ENCODE measurements at regions not wholly inside any gene's neighbourhood (a gene's known extent, or its start where the extent isn't known, plus 50 kb on each side); places are given as distances from the start of the nearest gene placed in this dataset.

- DNase-seq (ENCODE audit: low read depth in 4 of 6, low spot score in 6 of 6) = peak; percentile 15 to 83 (median 52)
- no peak overlapping the region for H3K4me3 ChIP-seq (ENCODE audit: low read depth, low read length)
- H3K36me3 ChIP-seq (ENCODE audit: control insufficient read depth, insufficient read depth, low read length) = no peaks in the 10 kb centered on the region
- no peak overlapping the region for H3K27ac ChIP-seq (ENCODE audit: low read depth, low read length)
- no peaks in the 10 kb centered on the region for H3K27me3 ChIP-seq (ENCODE audit: control insufficient read depth, insufficient read depth, low read length)
- H3K9me3 ChIP-seq (ENCODE audit: control insufficient read depth, insufficient read depth, low read length) = no peaks in the 10 kb centered on the region
- 58% methylated on average over 1 of the region's 2 CpGs for WGBS (ENCODE audit: insufficient coverage)
- peaks cover 12% of the 10 kb centered on the region for H3K4me1 ChIP-seq (ENCODE audit: control insufficient read depth, insufficient read depth, low read length)
Observed at GRCh38 chr9:108727580-108728111, 128.1 kb downstream of the ACTL7B start.

DNA sequence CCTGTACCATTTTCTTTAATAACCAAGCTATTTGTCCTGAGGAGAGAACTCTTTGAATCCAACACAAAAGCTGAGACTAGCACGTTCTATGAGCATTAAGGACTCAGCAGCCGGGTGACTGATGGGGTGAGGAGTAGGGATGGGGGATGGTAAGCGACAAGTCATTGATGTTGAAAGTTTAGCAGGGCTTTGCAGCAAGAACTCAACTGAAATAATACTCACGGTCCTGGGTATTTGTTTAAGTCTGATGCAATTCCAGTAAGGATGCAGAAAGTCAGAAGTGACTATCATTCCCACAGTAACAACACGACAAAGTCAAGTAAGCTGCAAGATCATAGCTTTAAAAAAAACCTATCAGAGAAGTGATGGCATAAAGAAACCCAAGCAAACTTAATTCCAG lies 131.1 kb downstream of the ACTL7B start:
- WGBS (ENCODE audit: insufficient coverage) = 100% methylated on average over 2 of the region's 5 CpGs
- no peaks in the 10 kb centered on the region for H3K27me3 ChIP-seq (ENCODE audit: control insufficient read depth, insufficient read depth, low read length)
- no peak overlapping the region for H3K4me3 ChIP-seq (ENCODE audit: low read depth, low read length)
- no peak overlapping the region for H3K27ac ChIP-seq (ENCODE audit: low read depth, low read length)
- H3K4me1 ChIP-seq (ENCODE audit: control insufficient read depth, insufficient read depth, low read length) = peaks cover 17% of the 10 kb centered on the region
- no peaks in the 10 kb centered on the region for H3K36me3 ChIP-seq (ENCODE audit: control insufficient read depth, insufficient read depth, low read length)
- DNase-seq (ENCODE audit: low read depth in 4 of 6, low spot score in 6 of 6) = no peak
- H3K9me3 ChIP-seq (ENCODE audit: control insufficient read depth, insufficient read depth, low read length) = no peaks in the 10 kb centered on the region

DNA sequence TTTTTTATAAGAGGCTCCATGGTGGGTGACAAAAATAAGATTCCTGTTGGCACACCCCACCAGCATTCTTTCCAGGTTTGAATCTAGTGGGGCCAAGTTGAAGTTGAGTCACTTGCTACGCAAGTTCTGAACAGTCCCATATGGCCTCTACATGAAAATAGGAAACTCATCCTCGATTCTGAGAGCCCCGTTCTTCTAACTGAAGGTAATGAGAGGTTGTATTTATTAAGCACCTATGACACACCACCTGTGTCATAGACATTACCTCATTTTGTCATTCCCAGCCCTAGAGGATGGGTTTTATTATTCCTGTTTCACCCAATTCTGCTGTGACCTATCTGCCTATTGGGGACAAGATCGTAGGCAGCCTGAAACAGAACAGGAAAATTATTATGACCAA lies 131.7 kb downstream of the ACTL7B start:
- H3K27ac ChIP-seq (ENCODE audit: low read depth, low read length) = no peak overlapping the region
- 100% methylated on average over 1 of the region's 4 CpGs for WGBS (ENCODE audit: insufficient coverage)
- no peaks in the 10 kb centered on the region for H3K9me3 ChIP-seq (ENCODE audit: control insufficient read depth, insufficient read depth, low read length)
- no peak overlapping the region for H3K4me3 ChIP-seq (ENCODE audit: low read depth, low read length)
- no peak for DNase-seq (ENCODE audit: low read depth in 4 of 6, low spot score in 6 of 6)
- H3K4me1 ChIP-seq (ENCODE audit: control insufficient read depth, insufficient read depth, low read length) = peaks cover 17% of the 10 kb centered on the region
- H3K27me3 ChIP-seq (ENCODE audit: control insufficient read depth, insufficient read depth, low read length) = no peaks in the 10 kb centered on the region
- H3K36me3 ChIP-seq (ENCODE audit: control insufficient read depth, insufficient read depth, low read length) = no peaks in the 10 kb centered on the region

DNA sequence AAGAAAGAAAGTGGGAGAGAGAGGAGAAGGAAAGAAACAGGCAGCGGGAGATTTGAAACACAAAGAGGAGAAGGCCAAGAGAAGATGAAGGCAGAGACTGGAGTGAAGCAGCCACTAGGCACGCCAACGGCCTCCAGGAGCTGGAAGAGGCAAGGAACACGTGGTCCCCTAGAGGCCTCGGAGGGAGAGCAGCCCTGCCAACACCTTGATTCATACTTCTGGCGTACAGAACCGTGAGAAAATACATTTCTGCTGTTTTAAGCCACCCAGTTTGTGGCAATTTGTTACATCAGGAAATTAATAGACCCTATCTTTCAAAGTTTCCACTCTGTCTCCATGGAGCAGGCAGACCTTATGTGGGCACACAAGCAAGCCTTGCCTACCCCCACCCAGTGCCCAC lies 133.4 kb downstream of the ACTL7B start:
- Histone ChIP-seq H3K4me3 (ENCODE audit: low read depth, low read length) (no peak overlapping the region), H3K27ac (ENCODE audit: low read depth, low read length) (no peak overlapping the region), H3K9me3 (ENCODE audit: control insufficient read depth, insufficient read depth, low read length) (no peaks in the 10 kb centered on the region), H3K27me3 (ENCODE audit: control insufficient read depth, insufficient read depth, low read length) (no peaks in the 10 kb centered on the region), H3K36me3 (ENCODE audit: control insufficient read depth, insufficient read depth, low read length) (no peaks in the 10 kb centered on the region), H3K4me1 (ENCODE audit: control insufficient read depth, insufficient read depth, low read length) (peaks cover 9% of the 10 kb centered on the region)
- no peak for DNase-seq (ENCODE audit: low read depth in 4 of 6, low spot score in 6 of 6)
- 93% methylated on average over 7 of the region's 7 CpGs for WGBS (ENCODE audit: insufficient coverage)

GRCh38 chr9:108720191-108720642 lies 135.6 kb downstream of the ACTL7B start:
- H3K27me3 ChIP-seq (ENCODE audit: control insufficient read depth, insufficient read depth, low read length) = no peaks in the 10 kb centered on the region
- peaks cover 5% of the 10 kb centered on the region for H3K4me1 ChIP-seq (ENCODE audit: control insufficient read depth, insufficient read depth, low read length)
- H3K4me3 ChIP-seq (ENCODE audit: low read depth, low read length) = no peak overlapping the region
- WGBS (ENCODE audit: insufficient coverage) = 71% methylated on average over 1 of the region's 2 CpGs
- no peaks in the 10 kb centered on the region for H3K36me3 ChIP-seq (ENCODE audit: control insufficient read depth, insufficient read depth, low read length)
- H3K9me3 ChIP-seq (ENCODE audit: control insufficient read depth, insufficient read depth, low read length) = no peaks in the 10 kb centered on the region
- no peak for DNase-seq (ENCODE audit: low read depth in 4 of 6, low spot score in 6 of 6)
- no peak overlapping the region for H3K27ac ChIP-seq (ENCODE audit: low read depth, low read length)

- DNase-seq (ENCODE audit: low read depth in 4 of 6, low spot score in 6 of 6) = no peak
- no peak overlapping the region for H3K27ac ChIP-seq (ENCODE audit: low read depth, low read length)
- H3K4me1 ChIP-seq (ENCODE audit: control insufficient read depth, insufficient read depth, low read length) = peaks cover 4% of the 10 kb centered on the region
- H3K36me3 ChIP-seq (ENCODE audit: control insufficient read depth, insufficient read depth, low read length) = no peaks in the 10 kb centered on the region
- WGBS (ENCODE audit: insufficient coverage) = 77% methylated on average over 3 of the region's 3 CpGs
- H3K4me3 ChIP-seq (ENCODE audit: low read depth, low read length) = no peak overlapping the region
- H3K27me3 ChIP-seq (ENCODE audit: control insufficient read depth, insufficient read depth, low read length) = no peaks in the 10 kb centered on the region
- no peaks in the 10 kb centered on the region for H3K9me3 ChIP-seq (ENCODE audit: control insufficient read depth, insufficient read depth, low read length)
Observed at GRCh38 chr9:108710424-108710823, 145.4 kb downstream of the ACTL7B start.

- DNase-seq (ENCODE audit: low read depth in 4 of 6, low spot score in 6 of 6) = peak in 1 of 6 donors; percentile 23
- H3K36me3 ChIP-seq (ENCODE audit: control insufficient read depth, insufficient read depth, low read length) = no peaks in the 10 kb centered on the region
- no peaks in the 10 kb centered on the region for H3K27me3 ChIP-seq (ENCODE audit: control insufficient read depth, insufficient read depth, low read length)
- H3K9me3 ChIP-seq (ENCODE audit: control insufficient read depth, insufficient read depth, low read length) = no peaks in the 10 kb centered on the region
- WGBS (ENCODE audit: insufficient coverage) = no CpG with 5 or more reads among the region's 1 CpG
- no peak overlapping the region for H3K27ac ChIP-seq (ENCODE audit: low read depth, low read length)
- peaks cover 4% of the 10 kb centered on the region for H3K4me1 ChIP-seq (ENCODE audit: control insufficient read depth, insufficient read depth, low read length)
- H3K4me3 ChIP-seq (ENCODE audit: low read depth, low read length) = no peak overlapping the region
Observed at GRCh38 chr9:108709997-108710396, 145.8 kb downstream of the ACTL7B start.

DNA sequence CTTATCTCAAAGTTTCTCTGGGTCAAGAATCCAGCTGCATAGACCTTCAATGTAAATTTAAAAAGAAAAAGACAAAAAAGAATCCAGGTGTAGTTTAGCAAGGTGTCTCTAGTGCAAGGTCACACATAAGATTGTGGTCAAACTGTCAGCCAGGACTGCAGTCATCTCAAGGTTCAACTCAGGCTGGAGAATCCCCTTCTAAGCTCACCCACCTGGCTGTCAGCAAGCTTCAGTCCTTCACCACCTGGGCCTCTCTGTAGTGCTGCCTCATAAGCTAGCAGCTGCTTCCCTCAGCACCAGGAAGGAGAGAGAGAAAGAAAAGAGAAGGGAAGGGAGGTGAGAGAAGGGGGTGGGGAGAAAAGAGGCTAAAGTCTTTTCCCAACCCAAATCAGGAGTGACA lies 146.7 kb downstream of the ACTL7B start:
- Histone ChIP-seq H3K4me3 (ENCODE audit: low read depth, low read length) (no peak overlapping the region), H3K27me3 (ENCODE audit: control insufficient read depth, insufficient read depth, low read length) (no peaks in the 10 kb centered on the region), H3K9me3 (ENCODE audit: control insufficient read depth, insufficient read depth, low read length) (no peaks in the 10 kb centered on the region), H3K4me1 (ENCODE audit: control insufficient read depth, insufficient read depth, low read length) (peaks cover 4% of the 10 kb centered on the region), H3K27ac (ENCODE audit: low read depth, low read length) (no peak overlapping the region), H3K36me3 (ENCODE audit: control insufficient read depth, insufficient read depth, low read length) (no peaks in the 10 kb centered on the region)
- no peak for DNase-seq (ENCODE audit: low read depth in 4 of 6, low spot score in 6 of 6)

- H3K9me3 ChIP-seq (ENCODE audit: control insufficient read depth, insufficient read depth, low read length) = no peaks in the 10 kb centered on the region
- H3K36me3 ChIP-seq (ENCODE audit: control insufficient read depth, insufficient read depth, low read length) = no peaks in the 10 kb centered on the region
- H3K27me3 ChIP-seq (ENCODE audit: control insufficient read depth, insufficient read depth, low read length) = no peaks in the 10 kb centered on the region
- DNase-seq (ENCODE audit: low read depth in 4 of 6, low spot score in 6 of 6) = no peak
- 65% methylated on average over 9 of the region's 9 CpGs for WGBS (ENCODE audit: insufficient coverage)
- H3K4me3 ChIP-seq (ENCODE audit: low read depth, low read length) = no peak overlapping the region
- no peak overlapping the region for H3K27ac ChIP-seq (ENCODE audit: low read depth, low read length)
- peaks cover 4% of the 10 kb centered on the region for H3K4me1 ChIP-seq (ENCODE audit: control insufficient read depth, insufficient read depth, low read length)
Observed at GRCh38 chr9:108708448-108708847, 147.3 kb downstream of the ACTL7B start.

DNA sequence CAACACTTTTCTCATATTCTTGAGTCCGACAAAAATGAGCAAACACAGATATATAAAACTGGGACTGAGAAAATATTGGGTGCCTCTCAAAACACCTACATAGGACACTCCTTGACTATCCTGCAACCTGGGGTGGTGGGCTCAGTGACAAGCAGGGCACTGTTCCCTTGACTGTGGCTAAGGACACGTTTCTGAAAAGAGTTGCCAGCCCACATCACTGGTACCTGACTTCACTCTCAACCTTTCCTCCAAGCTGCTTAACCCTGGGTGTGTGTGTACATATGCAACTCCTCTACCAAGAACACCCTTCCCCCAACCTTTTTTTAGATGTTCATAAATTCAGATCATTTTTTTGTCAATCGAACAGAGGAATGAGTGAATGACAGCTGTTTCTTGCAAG lies 148.7 kb downstream of the ACTL7B start:
- no peak overlapping the region for H3K27ac ChIP-seq (ENCODE audit: low read depth, low read length)
- no peak for DNase-seq (ENCODE audit: low read depth in 4 of 6, low spot score in 6 of 6)
- no peaks in the 10 kb centered on the region for H3K36me3 ChIP-seq (ENCODE audit: control insufficient read depth, insufficient read depth, low read length)
- no peaks in the 10 kb centered on the region for H3K27me3 ChIP-seq (ENCODE audit: control insufficient read depth, insufficient read depth, low read length)
- peaks cover 4% of the 10 kb centered on the region for H3K4me1 ChIP-seq (ENCODE audit: control insufficient read depth, insufficient read depth, low read length)
- H3K4me3 ChIP-seq (ENCODE audit: low read depth, low read length) = no peak overlapping the region
- no peaks in the 10 kb centered on the region for H3K9me3 ChIP-seq (ENCODE audit: control insufficient read depth, insufficient read depth, low read length)
- WGBS (ENCODE audit: insufficient coverage) = 83% methylated on average over 1 of the region's 3 CpGs
